ENCODE measurements at regions not wholly inside any gene's neighbourhood (a gene's known extent, or its start where the extent isn't known, plus 50 kb on each side); places are given as distances from the start of the nearest gene placed in this dataset.

- intact Hi-C loops (cut with micrococcal nuclease): no loop called here
- Mint-ChIP-seq H3K9me3 (peaks cover 2% of the 10 kb centered on the region), H3K27me3 (no peaks in the 10 kb centered on the region), H3K27ac (no peak overlapping the region), H3K36me3 (ENCODE audit: low read depth) (no peaks in the 10 kb centered on the region), H3K4me3 (no peak overlapping the region), H3K4me1 (no peaks in the 10 kb centered on the region)
- no peak for ATAC-seq (ENCODE audit: low read depth)
- TF ChIP-seq CTCF (IDR thresholded peaks at IDR 0.05): no peak
- DNase-seq: no peak
- ChIA-PET POLR2A (no interaction called here), CTCF (no interaction called here)
Measured at GRCh38 chr5:12119657-12120056, 215.4 kb upstream of the CTNND2 start.

GRCh38 chr5:12114075-12114474 is 209.8 kb upstream of the CTNND2 start:
- POLR2A ChIA-PET: no interaction called here
- DNase-seq: no peak
- Mint-ChIP-seq H3K4me1 (no peaks in the 10 kb centered on the region), H3K27ac (no peak overlapping the region), H3K9me3 (peaks cover 1% of the 10 kb centered on the region), H3K4me3 (no peak overlapping the region), H3K36me3 (ENCODE audit: low read depth) (no peaks in the 10 kb centered on the region), H3K27me3 (no peaks in the 10 kb centered on the region)
- no peak for TF ChIP-seq CTCF (IDR thresholded peaks at IDR 0.05)
- ATAC-seq (ENCODE audit: low read depth): no peak
- intact Hi-C loops (cut with micrococcal nuclease): no loop called here
- CTCF ChIA-PET: no interaction called here

GRCh38 chr5:12113062-12113461 is 208.8 kb upstream of the CTNND2 start:
- ChIA-PET CTCF (no interaction called here), POLR2A (no interaction called here)
- ATAC-seq (ENCODE audit: low read depth) (no peak), DNase-seq (no peak)
- H3K27ac Mint-ChIP-seq: no peak overlapping the region
- intact Hi-C loops (cut with micrococcal nuclease): no loop called here
- H3K9me3 Mint-ChIP-seq: peaks cover 3% of the 10 kb centered on the region
- no peak for TF ChIP-seq CTCF (IDR thresholded peaks at IDR 0.05)
- no peaks in the 10 kb centered on the region for H3K27me3 Mint-ChIP-seq
- no peaks in the 10 kb centered on the region for H3K36me3 Mint-ChIP-seq (ENCODE audit: low read depth)
- H3K4me3 Mint-ChIP-seq: no peak overlapping the region
- H3K4me1 Mint-ChIP-seq: no peaks in the 10 kb centered on the region

- Mint-ChIP-seq H3K36me3 (ENCODE audit: low read depth) (no peaks in the 10 kb centered on the region), H3K27me3 (no peaks in the 10 kb centered on the region), H3K27ac (no peak overlapping the region), H3K4me1 (no peaks in the 10 kb centered on the region), H3K9me3 (peaks cover 3% of the 10 kb centered on the region), H3K4me3 (no peak overlapping the region)
- CTCF ChIA-PET: no interaction called here
- intact Hi-C loops (cut with micrococcal nuclease): no loop called here
- TF ChIP-seq CTCF (IDR thresholded peaks at IDR 0.05): no peak
- DNase-seq (no peak), ATAC-seq (ENCODE audit: low read depth) (no peak)
- POLR2A ChIA-PET: no interaction called here
Measured at GRCh38 chr5:12111261-12111660, 207.0 kb upstream of the CTNND2 start.

GRCh38 chr5:12110629-12111028 is 206.4 kb upstream of the CTNND2 start:
- no peak for DNase-seq
- no peak overlapping the region for H3K4me3 Mint-ChIP-seq
- H3K9me3 Mint-ChIP-seq: peaks cover 3% of the 10 kb centered on the region
- CTCF ChIA-PET: no interaction called here
- POLR2A ChIA-PET: no interaction called here
- no peak for ATAC-seq (ENCODE audit: low read depth)
- no peaks in the 10 kb centered on the region for H3K27me3 Mint-ChIP-seq
- H3K4me1 Mint-ChIP-seq: no peaks in the 10 kb centered on the region
- TF ChIP-seq CTCF (IDR thresholded peaks at IDR 0.05): no peak
- intact Hi-C loops (cut with micrococcal nuclease): no loop called here
- no peaks in the 10 kb centered on the region for H3K36me3 Mint-ChIP-seq (ENCODE audit: low read depth)
- H3K27ac Mint-ChIP-seq: no peak overlapping the region

All from activated B cell treated with CpG ODN at 0.5 μM for 24 hours (primary cell).